H1 (cell line): ENCODE measurements at regions not wholly inside any gene's neighbourhood (a gene's known extent, or its start where the extent isn't known, plus 50 kb on each side); places are given as distances from the start of the nearest gene placed in this dataset.

Source experiments
- CBX8 ChIP-seq: fragments of 300-800, 300-1000 bp; sonication (generic); IDR thresholded peaks from 2 replicates; pipeline ENCODE4 v1.7.1; 2016; ENCODE audit warnings: low read depth, low read length, borderline replicate concordance
- EZH2 ChIP-seq: fragments of 200-600 bp; sonication (generic); IDR thresholded peaks from 2 replicates; pipeline ENCODE4 v1.7.1; 2012; ENCODE audit warnings: low read depth, mild to moderate bottlenecking, moderate library complexity, low read length, inconsistent platforms; ENCODE audit not compliant: severe bottlenecking
- RFX5 ChIP-seq: IDR thresholded peaks from 2 replicates; pipeline ENCODE4 v1.6.1; 2011; ENCODE audit warnings: low read depth, low read length, improper control_type of control experiment, borderline replicate concordance
- SIX5 ChIP-seq: IDR thresholded peaks from 2 replicates; pipeline ENCODE4 v1.6.1; 2011; ENCODE audit warnings: mild to moderate bottlenecking, low read depth, low read length
- TF ChIP-seq, protein P1 (sequence below), 3 experiments: IDR thresholded peaks; 1 replicate in 2 of 3; 2 replicates in 1 of 3; pipeline versions ENCODE4 v1.5.1 to v1.6.1; 2011; ENCODE audit warnings: low read length in 3 of 3, mild to moderate bottlenecking in 3 of 3, inconsistent platforms in 2 of 3, low read depth in 1 of 3, moderate library complexity in 1 of 3; ENCODE audit not compliant: insufficient read depth in 1 of 3; ENCODE audit errors: control extremely low read depth in 1 of 3

DNA sequence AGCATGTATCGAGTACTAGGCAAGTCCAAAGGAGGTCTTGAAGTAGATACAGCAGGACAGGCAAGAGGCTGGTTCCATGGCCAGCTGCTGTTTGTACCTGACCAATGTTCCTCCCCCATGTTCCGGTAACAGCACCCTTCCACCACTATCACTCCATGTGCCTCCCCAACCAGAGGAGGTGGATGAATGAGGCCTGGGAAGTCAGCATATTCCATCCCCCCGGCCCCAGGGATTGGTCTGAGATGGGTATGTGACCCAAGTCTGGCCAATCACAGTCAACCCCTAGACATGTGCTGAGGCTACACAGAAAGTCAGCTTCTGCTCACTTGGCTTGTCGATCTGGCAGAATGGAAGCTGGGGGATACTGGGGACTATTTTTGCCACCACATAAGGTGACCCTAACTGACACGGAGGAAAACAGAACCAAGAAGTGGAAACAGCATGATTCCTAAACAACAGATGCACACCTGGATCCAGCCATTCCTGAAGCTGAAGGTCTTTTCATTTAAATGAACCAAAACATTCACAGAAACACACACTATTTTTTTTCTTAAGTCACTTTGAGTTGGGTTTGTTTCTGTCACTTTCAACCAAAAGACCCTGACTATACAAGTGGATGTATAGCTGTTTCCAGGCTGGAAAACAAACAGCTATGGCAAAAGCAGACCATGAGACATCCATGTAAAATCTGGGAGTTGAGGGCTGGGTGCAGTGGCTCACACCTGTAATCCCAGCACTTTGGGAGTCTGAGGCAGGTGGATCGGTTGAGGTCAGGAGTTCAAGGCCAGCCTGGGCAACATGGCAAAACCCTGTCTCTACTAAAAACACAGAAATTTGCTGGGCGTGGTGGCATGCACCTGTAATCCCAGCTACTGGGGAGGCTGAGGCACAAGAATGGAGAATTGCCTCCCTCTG is 70.4 kb upstream of the PTPN1 start:
- TF ChIP-seq CBX8, result no peak
- no peak for TF ChIP-seq RFX5
- TF ChIP-seq, protein P1, sequence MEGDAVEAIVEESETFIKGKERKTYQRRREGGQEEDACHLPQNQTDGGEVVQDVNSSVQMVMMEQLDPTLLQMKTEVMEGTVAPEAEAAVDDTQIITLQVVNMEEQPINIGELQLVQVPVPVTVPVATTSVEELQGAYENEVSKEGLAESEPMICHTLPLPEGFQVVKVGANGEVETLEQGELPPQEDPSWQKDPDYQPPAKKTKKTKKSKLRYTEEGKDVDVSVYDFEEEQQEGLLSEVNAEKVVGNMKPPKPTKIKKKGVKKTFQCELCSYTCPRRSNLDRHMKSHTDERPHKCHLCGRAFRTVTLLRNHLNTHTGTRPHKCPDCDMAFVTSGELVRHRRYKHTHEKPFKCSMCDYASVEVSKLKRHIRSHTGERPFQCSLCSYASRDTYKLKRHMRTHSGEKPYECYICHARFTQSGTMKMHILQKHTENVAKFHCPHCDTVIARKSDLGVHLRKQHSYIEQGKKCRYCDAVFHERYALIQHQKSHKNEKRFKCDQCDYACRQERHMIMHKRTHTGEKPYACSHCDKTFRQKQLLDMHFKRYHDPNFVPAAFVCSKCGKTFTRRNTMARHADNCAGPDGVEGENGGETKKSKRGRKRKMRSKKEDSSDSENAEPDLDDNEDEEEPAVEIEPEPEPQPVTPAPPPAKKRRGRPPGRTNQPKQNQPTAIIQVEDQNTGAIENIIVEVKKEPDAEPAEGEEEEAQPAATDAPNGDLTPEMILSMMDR (IDR thresholded peaks at IDR 0.05; ENCODE audit: control extremely low read depth in 1 of 3, insufficient read depth in 1 of 3, low read depth in 1 of 3, low read length in 3 of 3), result no peak
- TF ChIP-seq EZH2, result no peak
- TF ChIP-seq SIX5, result no peak
